K562 (cell line): ENCODE measurements at regions not wholly inside any gene's neighbourhood (a gene's known extent, or its start where the extent isn't known, plus 50 kb on each side); places are given as distances from the start of the nearest gene placed in this dataset.

Experiments
- ATAC-seq: fragments of 200-7000 bp; cut with Tn5 transposase; 3 replicates; pipeline ENCODE4 v1.9.1; 2020; ENCODE audit warnings: moderate library complexity
- BruUV-seq: library from RNA; stranded (reverse); fragments of 400-500 nt; replicated peaks from 2 replicates; lab custom pipeline; 2021; lab: Mats Ljungman, UMichigan
- CTCF ChIA-PET: fragments of 300-600 bp; formaldehyde crosslinking; extraction: SDS; loops from one replicate; lab custom pipeline; 2021; ENCODE audit warnings: low intra/inter-chr PET ratio; lab: Yijun Ruan, JAX
- POLR2A ChIA-PET: fragments of 300-600, 350-650 bp; sonication (Branson Sonifier 250); formaldehyde crosslinking; extraction: SDS; loops from one replicate; lab custom pipeline; 2021; ENCODE audit warnings: antibody characterized with exemption, inconsistent platforms; lab: Yijun Ruan, JAX
- DNase-seq, 4 experiments: peaks; one replicate each; pipeline versions ENCODE4 v3.0.0 to v3.0.0-alpha.2; 2011 to 2018; ENCODE audit warnings: low spot score in 3 of 4, mixed read lengths in 3 of 4; ENCODE audit errors: extremely low read depth in 1 of 4
- FAIRE-seq: peaks from 2 replicates; lab custom pipeline; 2011; peaks lifted over from hg19 to GRCh38; lab: Jason Lieb, UNC
- H2AFZ ChIP-seq: 2 replicates; pipeline ENCODE4 v1.6.0; 2011; ENCODE audit warnings: low read depth, low read length, control low read depth, inconsistent platforms
- H3K27ac ChIP-seq: fragments of 200-600 bp; 3 replicates; pipeline ENCODE4 v1.8.0; 2011; ENCODE audit warnings: low read depth, mild to moderate bottlenecking, control low read depth, inconsistent platforms, low read length, moderate library complexity, mixed read lengths; ENCODE audit errors: extremely low read depth
- H3K27me3 ChIP-seq, 2 experiments: fragments of 300-600 bp in 1 of 2; 2 replicates in 1 of 2; 3 replicates in 1 of 2; pipeline versions ENCODE4 v1.6.0 to v1.8.0; 2011; ENCODE audit warnings: inconsistent platforms in 2 of 2, low read length in 2 of 2, mild to moderate bottlenecking in 1 of 2, mixed read lengths in 1 of 2, moderate library complexity in 1 of 2; ENCODE audit not compliant: control insufficient read depth in 2 of 2, insufficient read depth in 2 of 2
- H3K36me3 ChIP-seq: fragments of 300-600 bp; 3 replicates; pipeline ENCODE4 v1.8.0; 2011; ENCODE audit warnings: mild to moderate bottlenecking, low read length, inconsistent platforms; ENCODE audit not compliant: control insufficient read depth, insufficient read depth
- H3K4me1 ChIP-seq, 2 experiments: fragments of 200-600 bp in 1 of 2; replicated peaks in 1 of 2; 2 replicates in 1 of 2; 3 replicates in 1 of 2; pipeline versions ENCODE4 v1.5.1 to v1.8.0; 2011; ENCODE audit warnings: inconsistent platforms in 2 of 2, low read length in 2 of 2, mild to moderate bottlenecking in 1 of 2, mixed read lengths in 1 of 2, moderate library complexity in 1 of 2; ENCODE audit not compliant: control insufficient read depth in 2 of 2, insufficient read depth in 2 of 2
- H3K4me2 ChIP-seq: 2 replicates; pipeline ENCODE4 v1.6.1; 2011; ENCODE audit warnings: low read length, control low read depth, inconsistent platforms, mixed read lengths; ENCODE audit not compliant: insufficient read depth
- H3K4me3 ChIP-seq: fragments of 200-600 bp; sonication (generic), shearing (Covaris generic); 2 replicates; pipeline ENCODE4 v1.5.1; 2016; ENCODE audit warnings: control low read depth, inconsistent platforms
- H3K79me2 ChIP-seq: fragments of 200-600 bp; 3 replicates; pipeline ENCODE4 v1.8.0; 2011; ENCODE audit warnings: low read length, inconsistent platforms; ENCODE audit not compliant: control insufficient read depth, insufficient read depth
- H3K9ac ChIP-seq, 2 experiments: 2 replicates each; pipeline versions ENCODE4 v1.6.0 to v1.6.1; 2011; ENCODE audit warnings: low read depth in 2 of 2, low read length in 2 of 2, control low read depth in 1 of 2, inconsistent platforms in 1 of 2, mild to moderate bottlenecking in 1 of 2, mixed read lengths in 1 of 2; ENCODE audit not compliant: insufficient read depth in 1 of 2
- H3K9me1 ChIP-seq: one replicate; pipeline ENCODE4 v1.6.0; 2011; ENCODE audit warnings: inconsistent platforms, mild to moderate bottlenecking, low read length, moderate library complexity; ENCODE audit not compliant: control insufficient read depth, insufficient read depth
- H3K9me3 ChIP-seq: replicated peaks from 2 replicates; pipeline ENCODE4 v1.5.1; 2011; ENCODE audit warnings: low read depth, low read length, inconsistent platforms; ENCODE audit not compliant: control insufficient read depth, insufficient read depth
- H4K20me1 ChIP-seq: replicated peaks from 2 replicates; pipeline ENCODE4 v1.6.1; 2011; ENCODE audit warnings: low read length, inconsistent platforms, mixed read lengths; ENCODE audit not compliant: control insufficient read depth, insufficient read depth
- CBX2 ChIP-seq: fragments of 200-600 bp; sonication (generic); IDR thresholded peaks from one replicate; pipeline ENCODE4 v1.6.1; 2012; ENCODE audit warnings: mild to moderate bottlenecking, low read length, inconsistent platforms; ENCODE audit not compliant: insufficient read depth, poor library complexity, severe bottlenecking
- FOS ChIP-seq: IDR thresholded peaks from 3 replicates; pipeline ENCODE4 v1.6.1; 2011; ENCODE audit not compliant: insufficient read length; ENCODE audit errors: extremely low read depth
- MED1 ChIP-seq: sonication (generic); formaldehyde crosslinking; IDR thresholded peaks from 2 replicates; pipeline ENCODE4 v1.8.1; 2023; ENCODE audit warnings: missing genetic modification reagents, borderline replicate concordance
- NFRKB ChIP-seq: fragments of 450-650 bp; IDR thresholded peaks from 2 replicates; pipeline ENCODE4 v1.6.1; 2016; ENCODE audit warnings: low read depth
- RFX1 ChIP-seq: fragments of 450-650 bp; IDR thresholded peaks from 2 replicates; pipeline ENCODE4 v1.6.1; 2016; ENCODE audit warnings: mild to moderate bottlenecking, moderate library complexity
- SIN3A ChIP-seq, 2 experiments: fragments of 150-350 bp in 1 of 2; IDR thresholded peaks; 2 replicates each; pipeline ENCODE4 v1.6.1; 2011 to 2016; ENCODE audit warnings: borderline replicate concordance in 2 of 2, low read depth in 2 of 2, low read length in 2 of 2, mild to moderate bottlenecking in 2 of 2, moderate library complexity in 2 of 2; ENCODE audit not compliant: control insufficient read depth in 1 of 2
- SRSF7 ChIP-seq: fragments of 200-400 bp; formaldehyde crosslinking; optimal IDR thresholded peaks from 2 replicates; pipeline ENCODE3; 2017; ENCODE audit warnings: mild to moderate bottlenecking, low read depth, low read length
- STAT5A ChIP-seq: IDR thresholded peaks from 2 replicates; pipeline ENCODE4 v1.6.1; 2012; ENCODE audit warnings: low read length, inconsistent platforms, borderline replicate concordance
- ZNF212 ChIP-seq: fragments of 450-650 bp; formaldehyde crosslinking; IDR thresholded peaks from 2 replicates; pipeline ENCODE4 v1.4.0; 2020; ENCODE audit warnings: mild to moderate bottlenecking
- ZNF316 ChIP-seq: fragments of 450-650 bp; IDR thresholded peaks from 2 replicates; pipeline ENCODE4 v1.6.1; 2016
- ZNF445 ChIP-seq: fragments of 250-450 bp; sonication (Bioruptor Pico); IDR thresholded peaks from 2 replicates; pipeline ENCODE4 v1.4.0; 2020; ENCODE audit warnings: low read depth, mild to moderate bottlenecking, moderate library complexity
- WGBS: fragments of 100-300 bp; shearing (Covaris generic); methylation state at CpG from one replicate; pipeline ENCODE4 v1.1.6; 2016; ENCODE audit warnings: low coverage, mixed read lengths; ENCODE audit not compliant: insufficient coverage; ENCODE audit errors: missing lambda C conversion rate; 5-methylcytosine and 5-hydroxymethylcytosine counted together
- in situ Hi-C: fragments of 300-500 bp; cut with MboI; formaldehyde crosslinking; loops from 4 replicates; pipeline ENCODE4 v1.15.0; 2018; ENCODE audit warnings: inconsistent platforms, mixed read lengths
- intact Hi-C: fragments of 100-400 bp; cut with micrococcal nuclease; formaldehyde crosslinking; loops from 2 replicates; pipeline ENCODE4 v1.14.2; 2022
- TF ChIP-seq, protein P1 (sequence below): sonication (generic); formaldehyde crosslinking; IDR thresholded peaks from 2 replicates; pipeline ENCODE4 v1.9.0; 2022; ENCODE audit warnings: mild to moderate bottlenecking, missing genetic modification reagents
- TF ChIP-seq, protein P2 (sequence below), 2 experiments: IDR thresholded peaks; 2 replicates each; pipeline ENCODE4 v1.6.1; 2011; ENCODE audit warnings: borderline replicate concordance in 1 of 2, control low read depth in 1 of 2, low read depth in 1 of 2, low read length in 1 of 2, mild to moderate bottlenecking in 1 of 2, mixed read lengths in 1 of 2, moderate library complexity in 1 of 2; ENCODE audit not compliant: insufficient read depth in 1 of 2, insufficient read length in 1 of 2, poor library complexity in 1 of 2, severe bottlenecking in 1 of 2; ENCODE audit errors: extremely low read depth in 1 of 2
- TF ChIP-seq, protein P3 (sequence below): fragments of 250-450 bp; sonication (Bioruptor Pico); IDR thresholded peaks from 2 replicates; pipeline ENCODE4 v1.8.0; 2022; ENCODE audit warnings: moderate library complexity, mild to moderate bottlenecking, inconsistent platforms

DNA sequence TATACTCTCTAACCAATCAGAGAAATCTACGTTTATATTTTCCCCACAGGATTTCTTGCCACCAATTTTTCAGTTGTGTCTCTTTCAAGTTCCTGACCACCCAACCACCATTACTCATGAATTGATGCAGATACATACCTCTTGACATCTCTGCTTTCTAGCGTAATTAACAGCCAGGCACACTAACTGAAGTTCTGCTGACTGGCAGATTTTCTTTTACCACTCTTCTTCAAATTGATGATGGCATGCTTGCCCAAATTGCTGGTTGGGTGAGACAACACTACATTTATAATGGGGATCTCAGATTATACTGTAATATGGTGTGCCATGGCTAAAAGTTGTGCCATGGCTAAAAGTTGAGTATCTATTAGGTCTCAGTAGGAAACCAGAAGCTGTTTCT lies 566.7 kb downstream of the ADGRL2 start:
- DNase-seq (no peak), ATAC-seq (no peak), FAIRE-seq (no peak)
- no peak overlapping the region for H3K27ac ChIP-seq
- H3K9me3 ChIP-seq = no peaks in the 10 kb centered on the region
- 4% methylated on average over 2 of the region's 2 CpGs for WGBS
- POLR2A ChIA-PET = no interaction called here
- H3K9me1 ChIP-seq = no peaks in the 10 kb centered on the region
- TF ChIP-seq ZNF316 = 0 out of 2 replicates have a peak, but pooled peaks have one; percentile 21
- TF ChIP-seq, protein P1, sequence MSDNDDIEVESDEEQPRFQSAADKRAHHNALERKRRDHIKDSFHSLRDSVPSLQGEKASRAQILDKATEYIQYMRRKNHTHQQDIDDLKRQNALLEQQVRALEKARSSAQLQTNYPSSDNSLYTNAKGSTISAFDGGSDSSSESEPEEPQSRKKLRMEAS (CRISPR knock-in tag) = no peak
- no peaks in the 10 kb centered on the region for H4K20me1 ChIP-seq
- CTCF ChIA-PET = no interaction called here
- no peaks in the 10 kb centered on the region for H3K4me1 ChIP-seq
- no peaks in the 10 kb centered on the region for H3K36me3 ChIP-seq
- H3K4me2 ChIP-seq = no peak overlapping the region
- no peaks in the 10 kb centered on the region for H3K27me3 ChIP-seq
- intact Hi-C loops (no loop called here), in situ Hi-C loops (no loop called here)
- no peak overlapping the region for H3K4me3 ChIP-seq
- H3K9ac ChIP-seq = no peak overlapping the region
- no TSS peak for BruUV-seq
- H3K79me2 ChIP-seq = no peaks in the 10 kb centered on the region
- H2AFZ ChIP-seq = no peak overlapping the region

DNA sequence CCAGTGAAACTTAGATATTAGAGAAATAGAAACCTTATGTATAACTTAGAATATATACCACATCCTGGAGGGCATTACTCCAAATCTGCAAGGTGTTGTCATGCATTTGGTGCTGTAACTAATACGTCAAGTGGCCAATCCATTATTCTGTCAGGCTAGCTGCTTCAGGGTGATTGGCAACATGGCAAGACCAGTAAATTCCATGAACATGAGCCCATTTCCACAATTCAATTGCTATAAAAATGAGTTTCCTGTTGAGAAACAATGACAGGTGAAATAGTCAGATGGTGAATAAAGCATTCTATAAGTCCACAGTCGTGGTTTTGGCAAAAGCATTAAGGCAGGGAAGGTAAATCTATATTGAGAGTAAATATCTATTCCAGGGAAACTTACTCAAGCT lies 566.0 kb downstream of the ADGRL2 start:
- no TSS peak for BruUV-seq

More for the DNA sequence above, 566.0 kb downstream of the ADGRL2 start:
- TF ChIP-seq CBX2 (no peak), NFRKB (no peak), ZNF212 (CRISPR knock-in tag) (no peak), MED1 (no peak), RFX1 (no peak), STAT5A (no peak), SRSF7 (no peak), ZNF445 (CRISPR knock-in tag) (no peak), SIN3A (IDR thresholded peaks at IDR 0.05; ENCODE audit: borderline replicate concordance in 2 of 2, control insufficient read depth in 1 of 2, low read depth in 2 of 2, low read length in 2 of 2) (no peak), FOS (no peak)
- TF ChIP-seq, protein P2, sequence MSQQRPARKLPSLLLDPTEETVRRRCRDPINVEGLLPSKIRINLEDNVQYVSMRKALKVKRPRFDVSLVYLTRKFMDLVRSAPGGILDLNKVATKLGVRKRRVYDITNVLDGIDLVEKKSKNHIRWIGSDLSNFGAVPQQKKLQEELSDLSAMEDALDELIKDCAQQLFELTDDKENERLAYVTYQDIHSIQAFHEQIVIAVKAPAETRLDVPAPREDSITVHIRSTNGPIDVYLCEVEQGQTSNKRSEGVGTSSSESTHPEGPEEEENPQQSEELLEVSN (IDR thresholded peaks at IDR 0.05; ENCODE audit: borderline replicate concordance in 1 of 2, extremely low read depth in 1 of 2, insufficient read depth in 1 of 2, insufficient read length in 1 of 2, low read depth in 1 of 2, low read length in 1 of 2, poor library complexity in 1 of 2, severe bottlenecking in 1 of 2) = no peak
- TF ChIP-seq, protein P3, sequence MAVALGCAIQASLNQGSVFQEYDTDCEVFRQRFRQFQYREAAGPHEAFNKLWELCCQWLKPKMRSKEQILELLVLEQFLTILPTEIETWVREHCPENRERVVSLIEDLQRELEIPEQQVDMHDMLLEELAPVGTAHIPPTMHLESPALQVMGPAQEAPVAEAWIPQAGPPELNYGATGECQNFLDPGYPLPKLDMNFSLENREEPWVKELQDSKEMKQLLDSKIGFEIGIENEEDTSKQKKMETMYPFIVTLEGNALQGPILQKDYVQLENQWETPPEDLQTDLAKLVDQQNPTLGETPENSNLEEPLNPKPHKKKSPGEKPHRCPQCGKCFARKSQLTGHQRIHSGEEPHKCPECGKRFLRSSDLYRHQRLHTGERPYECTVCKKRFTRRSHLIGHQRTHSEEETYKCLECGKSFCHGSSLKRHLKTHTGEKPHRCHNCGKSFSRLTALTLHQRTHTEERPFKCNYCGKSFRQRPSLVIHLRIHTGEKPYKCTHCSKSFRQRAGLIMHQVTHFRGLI (CRISPR knock-in tag) = no peak
- Histone ChIP-seq H3K36me3 (no peaks in the 10 kb centered on the region), H3K27me3 (no peaks in the 10 kb centered on the region), H3K4me2 (no peak overlapping the region), H2AFZ (no peak overlapping the region), H3K4me1 (no peaks in the 10 kb centered on the region), H3K4me3 (no peak overlapping the region), H3K9me3 (no peaks in the 10 kb centered on the region), H3K27ac (no peak overlapping the region), H4K20me1 (no peaks in the 10 kb centered on the region), H3K9me1 (no peaks in the 10 kb centered on the region), H3K9ac (no peak overlapping the region), H3K79me2 (no peaks in the 10 kb centered on the region)
- in situ Hi-C loops (no loop called here), intact Hi-C loops (no loop called here)
- WGBS = 0% methylated on average over 2 of the region's 2 CpGs
- ChIA-PET CTCF (no interaction called here), POLR2A (no interaction called here)
- no peak for FAIRE-seq
- DNase-seq = no peak
- no peak for ATAC-seq
